DND-41 (cell line): ENCODE measurements at regions not wholly inside any gene's neighbourhood (a gene's known extent, or its start where the extent isn't known, plus 50 kb on each side); places are given as distances from the start of the nearest gene placed in this dataset.
"Not testable (repeated sequence)": the region's sequence is repeated elsewhere in the genome, so short reads cannot be mapped to it uniquely, and the experiment has no call there.

Experiments
- ATAC-seq: fragments of 200-7000 bp; cut with Tn5 transposase; 3 replicates; pipeline ENCODE4 v1.9.1; 2021; ENCODE audit warnings: low read depth; ENCODE audit not compliant: insufficient read depth
- DNase-seq: peaks from one replicate; pipeline ENCODE4 v3.0.0-alpha.2; 2020
- H2AFZ ChIP-seq: 2 replicates; pipeline ENCODE4 v1.6.0; 2012; ENCODE audit warnings: low read depth, low read length
- H3K27ac ChIP-seq: 2 replicates; pipeline ENCODE4 v1.5.1; 2012; ENCODE audit warnings: low read length, inconsistent platforms
- H3K27me3 ChIP-seq: fragments of 200-600 bp; sonication (generic); 2 replicates; pipeline ENCODE4 v1.6.0; 2012; ENCODE audit warnings: low read length, mild to moderate bottlenecking, inconsistent platforms; ENCODE audit not compliant: insufficient read depth, poor library complexity
- H3K36me3 ChIP-seq: 2 replicates; pipeline ENCODE4 v1.5.1; 2012; ENCODE audit warnings: low read length, inconsistent platforms; ENCODE audit not compliant: insufficient read depth
- H3K4me1 ChIP-seq: 2 replicates; pipeline ENCODE4 v1.5.1; 2012; ENCODE audit warnings: mild to moderate bottlenecking, low read length; ENCODE audit not compliant: insufficient read depth
- H3K4me2 ChIP-seq: 2 replicates; pipeline ENCODE4 v1.6.0; 2012; ENCODE audit warnings: mild to moderate bottlenecking, moderate library complexity, low read length, inconsistent platforms; ENCODE audit not compliant: insufficient read depth
- H3K4me3 ChIP-seq, 2 experiments: fragments of 200-600 bp in 1 of 2; shearing (Covaris generic) in 1 of 2; 2 replicates each; pipeline ENCODE4 v1.5.1; 2012 to 2016; ENCODE audit warnings: inconsistent platforms in 2 of 2, low read length in 2 of 2, mild to moderate bottlenecking in 2 of 2, low read depth in 1 of 2, moderate library complexity in 1 of 2
- H3K79me2 ChIP-seq: 2 replicates; pipeline ENCODE4 v1.6.0; 2012; ENCODE audit warnings: low read length, inconsistent platforms; ENCODE audit not compliant: insufficient read depth
- H3K9ac ChIP-seq: 2 replicates; pipeline ENCODE4 v1.6.0; 2012; ENCODE audit warnings: low read depth, mild to moderate bottlenecking, inconsistent platforms, low read length, moderate library complexity
- H3K9me3 ChIP-seq: 2 replicates; pipeline ENCODE4 v1.5.1; 2012; ENCODE audit warnings: low read length, moderate library complexity, mild to moderate bottlenecking, inconsistent platforms; ENCODE audit not compliant: insufficient read depth, severe bottlenecking
- H4K20me1 ChIP-seq: 2 replicates; pipeline ENCODE4 v1.6.0; 2012; ENCODE audit warnings: low read length; ENCODE audit not compliant: insufficient read depth
- CTCF ChIP-seq: IDR thresholded peaks from 2 replicates; pipeline ENCODE4 v1.5.1; 2012; ENCODE audit warnings: borderline replicate concordance, low read length, moderate library complexity, mild to moderate bottlenecking; ENCODE audit not compliant: poor library complexity, severe bottlenecking; ENCODE audit errors: extremely low read depth
- EZH2 ChIP-seq: IDR thresholded peaks from 3 replicates; pipeline ENCODE4 v1.6.1; 2012; ENCODE audit warnings: borderline replicate concordance, low read depth, mild to moderate bottlenecking, moderate library complexity, low read length, inconsistent platforms; ENCODE audit not compliant: severe bottlenecking

- no peaks in the 10 kb centered on the region for H3K4me1 ChIP-seq
- no peaks in the 10 kb centered on the region for H3K36me3 ChIP-seq
- DNase-seq (no peak), ATAC-seq (no peak)
- no peaks in the 10 kb centered on the region for H3K27me3 ChIP-seq
- no peak overlapping the region for H2AFZ ChIP-seq
- H3K4me3 ChIP-seq: no peak overlapping the region
- no peak overlapping the region for H3K27ac ChIP-seq
- no peaks in the 10 kb centered on the region for H3K9me3 ChIP-seq
- H3K9ac ChIP-seq: no peak overlapping the region
- H4K20me1 ChIP-seq: no peaks in the 10 kb centered on the region
- no peaks in the 10 kb centered on the region for H3K79me2 ChIP-seq
- TF ChIP-seq EZH2: no peak
- peak; percentile 37 for TF ChIP-seq CTCF
- H3K4me2 ChIP-seq: no peak overlapping the region
These were observed 424.0 kb upstream of the NDST4 start for GRCh38 chr4:115537387-115537786.

- TF ChIP-seq EZH2: no peak
- TF ChIP-seq CTCF: no peak
- DNase-seq: no peak
- Histone ChIP-seq H4K20me1 (no peaks in the 10 kb centered on the region), H2AFZ (no peak overlapping the region), H3K9me3 (no peaks in the 10 kb centered on the region), H3K27ac (no peak overlapping the region), H3K4me2 (no peak overlapping the region), H3K27me3 (no peaks in the 10 kb centered on the region), H3K9ac (no peak overlapping the region), H3K79me2 (no peaks in the 10 kb centered on the region), H3K36me3 (no peaks in the 10 kb centered on the region), H3K4me1 (no peaks in the 10 kb centered on the region), H3K4me3 (no peak overlapping the region)
- no peak for ATAC-seq
These were observed 415.7 kb upstream of the NDST4 start for GRCh38 chr4:115529126-115529525.

GRCh38 chr4:115519476-115519875 lies 406.1 kb upstream of the NDST4 start:
- not testable (repeated sequence) for H3K9me3 ChIP-seq, H3K4me3 ChIP-seq, H3K36me3 ChIP-seq, H3K27ac ChIP-seq, H4K20me1 ChIP-seq, H3K27me3 ChIP-seq, H3K4me2 ChIP-seq, DNase-seq, H3K9ac ChIP-seq, H2AFZ ChIP-seq, H3K4me1 ChIP-seq, ATAC-seq, H3K79me2 ChIP-seq

- DNase-seq: peak; percentile 15
- no peak overlapping the region for H3K4me2 ChIP-seq
- TF ChIP-seq EZH2 (no peak), CTCF (no peak)
These were observed 402.4 kb upstream of the NDST4 start for GRCh38 chr4:115515772-115516171.

More at GRCh38 chr4:115515772-115516171, 402.4 kb upstream of the NDST4 start:
- Histone ChIP-seq H3K9ac (no peak overlapping the region), H2AFZ (no peak overlapping the region), H3K4me1 (no peaks in the 10 kb centered on the region), H3K79me2 (no peaks in the 10 kb centered on the region), H3K4me3 (no peak overlapping the region), H3K36me3 (no peaks in the 10 kb centered on the region), H3K27ac (no peak overlapping the region), H4K20me1 (no peaks in the 10 kb centered on the region), H3K27me3 (no peaks in the 10 kb centered on the region), H3K9me3 (no peaks in the 10 kb centered on the region)
- peak; percentile 68 for ATAC-seq
